Kasumi-1 (cell line): ENCODE measurements at regions not wholly inside any gene's neighbourhood (a gene's known extent, or its start where the extent isn't known, plus 50 kb on each side); places are given as distances from the start of the nearest gene placed in this dataset.

Experiments
- DNase-seq, 2 experiments: peaks; one replicate each; lab custom pipeline; 2025; lab: John Stamatoyannopoulos, UW

GRCh38 chr7:85573844-85574243 is 387.0 kb upstream of the SEMA3D start:
- DNase-seq, result peak; percentile 70 to 71

- no peak for DNase-seq
These were observed 386.5 kb upstream of the SEMA3D start for GRCh38 chr7:85573346-85573745.

GRCh38 chr7:85570898-85571297 is 384.0 kb upstream of the SEMA3D start:
- no peak for DNase-seq

- no peak for DNase-seq
These were observed 381.1 kb upstream of the SEMA3D start for GRCh38 chr7:85567983-85568382.

- DNase-seq, result no peak
These were observed 379.4 kb upstream of the SEMA3D start for GRCh38 chr7:85566095-85566794.

GRCh38 chr7:85565276-85565675 is 378.4 kb upstream of the SEMA3D start:
- DNase-seq, result no peak

GRCh38 chr7:85564861-85565260 is 378.0 kb upstream of the SEMA3D start:
- DNase-seq, result no peak

GRCh38 chr7:85561706-85562105 is 374.9 kb upstream of the SEMA3D start:
- DNase-seq, result no peak

GRCh38 chr7:85554236-85555178 is 367.7 kb upstream of the SEMA3D start:
- peak; percentile 69 to 80 for DNase-seq

- DNase-seq, result no peak
These were observed 349.3 kb upstream of the SEMA3D start for GRCh38 chr7:85535974-85536729.

GRCh38 chr7:85529831-85530230 is 343.0 kb upstream of the SEMA3D start:
- no peak for DNase-seq

GRCh38 chr7:85529201-85529600 is 342.3 kb upstream of the SEMA3D start:
- DNase-seq, result no peak

GRCh38 chr7:85528581-85528980 is 341.7 kb upstream of the SEMA3D start:
- no peak for DNase-seq

- no peak for DNase-seq
These were observed 338.8 kb upstream of the SEMA3D start for GRCh38 chr7:85525676-85526075.

- no peak for DNase-seq
These were observed 335.2 kb upstream of the SEMA3D start for GRCh38 chr7:85522070-85522469.

GRCh38 chr7:85521108-85521694 is 334.3 kb upstream of the SEMA3D start:
- no peak for DNase-seq

- no peak for DNase-seq
These were observed 333.3 kb upstream of the SEMA3D start for GRCh38 chr7:85520175-85520574.

- DNase-seq, result no peak
These were observed 329.8 kb upstream of the SEMA3D start for GRCh38 chr7:85516675-85517074.

- DNase-seq, result no peak
These were observed 325.9 kb upstream of the SEMA3D start for GRCh38 chr7:85512790-85513189.

GRCh38 chr7:85510287-85510686 is 323.4 kb upstream of the SEMA3D start:
- no peak for DNase-seq

- no peak for DNase-seq
These were observed 322.6 kb upstream of the SEMA3D start for GRCh38 chr7:85509476-85509875.
